ENCODE measurements at regions not wholly inside any gene's neighbourhood (a gene's known extent, or its start where the extent isn't known, plus 50 kb on each side); places are given as distances from the start of the nearest gene placed in this dataset.

GRCh38 chr7:42765931-42766330, 145.9 kb downstream of the C7orf25 start:
- TF ChIP-seq POU2F2 (IDR thresholded peaks at IDR 0.05; ENCODE audit: low read depth, low read length) = no peak
- TF ChIP-seq POLR2AphosphoS5 (IDR thresholded peaks at IDR 0.05; ENCODE audit: low read depth, low read length) = no peak
- TF ChIP-seq SPI1 (IDR thresholded peaks at IDR 0.05; ENCODE audit: low read depth, low read length) = no peak
- no peak for TF ChIP-seq PAX5 (IDR thresholded peaks at IDR 0.05; ENCODE audit: insufficient read depth, low read length, severe bottlenecking)
- TF ChIP-seq TAF1 (IDR thresholded peaks at IDR 0.05; ENCODE audit: low read depth, low read length) = no peak
- no peak for FAIRE-seq
- DNase-seq (ENCODE audit: insufficient read length, low spot score) = no peak

- FAIRE-seq = no peak
- TF ChIP-seq SPI1 (IDR thresholded peaks at IDR 0.05; ENCODE audit: low read depth, low read length) (no peak), POLR2A (IDR thresholded peaks at IDR 0.05; ENCODE audit: low read depth, low read length) (no peak), TAF1 (IDR thresholded peaks at IDR 0.05; ENCODE audit: low read depth, low read length) (no peak)
- no peak for DNase-seq (ENCODE audit: insufficient read length, low spot score)
Measured at GRCh38 chr7:42763137-42763551, 148.7 kb downstream of the C7orf25 start.

- no peak for TF ChIP-seq TAF1 (IDR thresholded peaks at IDR 0.05; ENCODE audit: low read depth, low read length)
- no peak for TF ChIP-seq POLR2A (IDR thresholded peaks at IDR 0.05; ENCODE audit: low read depth, low read length)
- TF ChIP-seq POU2F2 (IDR thresholded peaks at IDR 0.05; ENCODE audit: low read depth, low read length) = no peak
- no peak for TF ChIP-seq POLR2AphosphoS5 (IDR thresholded peaks at IDR 0.05; ENCODE audit: low read depth, low read length)
- TF ChIP-seq SPI1 (IDR thresholded peaks at IDR 0.05; ENCODE audit: low read depth, low read length) = no peak
- TF ChIP-seq PAX5 (IDR thresholded peaks at IDR 0.05; ENCODE audit: insufficient read depth, low read length, severe bottlenecking) = no peak
- DNase-seq (ENCODE audit: insufficient read length, low spot score) (no peak), FAIRE-seq (no peak)
Measured at GRCh38 chr7:42761486-42761885, 150.4 kb downstream of the C7orf25 start.

GRCh38 chr7:42758124-42758523, 153.7 kb downstream of the C7orf25 start:
- TF ChIP-seq PAX5 (IDR thresholded peaks at IDR 0.05; ENCODE audit: insufficient read depth, low read length, severe bottlenecking) (no peak), POU2F2 (IDR thresholded peaks at IDR 0.05; ENCODE audit: low read depth, low read length) (no peak), TAF1 (IDR thresholded peaks at IDR 0.05; ENCODE audit: low read depth, low read length) (no peak), SPI1 (IDR thresholded peaks at IDR 0.05; ENCODE audit: low read depth, low read length) (no peak), POLR2AphosphoS5 (IDR thresholded peaks at IDR 0.05; ENCODE audit: low read depth, low read length) (no peak), POLR2A (IDR thresholded peaks at IDR 0.05; ENCODE audit: low read depth, low read length) (no peak)
- DNase-seq (ENCODE audit: insufficient read length, low spot score) (no peak), FAIRE-seq (no peak)

- no peak for TF ChIP-seq POU2F2 (IDR thresholded peaks at IDR 0.05; ENCODE audit: low read depth, low read length)
- FAIRE-seq (no peak), DNase-seq (ENCODE audit: insufficient read length, low spot score) (no peak)
Measured at GRCh38 chr7:42756841-42757240, 155.0 kb downstream of the C7orf25 start.

GRCh38 chr7:42753811-42754363, 158.0 kb downstream of the C7orf25 start:
- TF ChIP-seq POLR2AphosphoS5 (IDR thresholded peaks at IDR 0.05; ENCODE audit: low read depth, low read length) (no peak), POLR2A (IDR thresholded peaks at IDR 0.05; ENCODE audit: low read depth, low read length) (no peak), PAX5 (IDR thresholded peaks at IDR 0.05; ENCODE audit: insufficient read depth, low read length, severe bottlenecking) (no peak), SPI1 (IDR thresholded peaks at IDR 0.05; ENCODE audit: low read depth, low read length) (no peak), TAF1 (IDR thresholded peaks at IDR 0.05; ENCODE audit: low read depth, low read length) (no peak), POU2F2 (IDR thresholded peaks at IDR 0.05; ENCODE audit: low read depth, low read length) (no peak)
- no peak for DNase-seq (ENCODE audit: insufficient read length, low spot score)
- FAIRE-seq = no peak

- DNase-seq (ENCODE audit: insufficient read length, low spot score) (no peak), FAIRE-seq (no peak)
- TF ChIP-seq POLR2A (IDR thresholded peaks at IDR 0.05; ENCODE audit: low read depth, low read length) (no peak), SPI1 (IDR thresholded peaks at IDR 0.05; ENCODE audit: low read depth, low read length) (no peak), TAF1 (IDR thresholded peaks at IDR 0.05; ENCODE audit: low read depth, low read length) (no peak), POLR2AphosphoS5 (IDR thresholded peaks at IDR 0.05; ENCODE audit: low read depth, low read length) (no peak), PAX5 (IDR thresholded peaks at IDR 0.05; ENCODE audit: insufficient read depth, low read length, severe bottlenecking) (no peak), POU2F2 (IDR thresholded peaks at IDR 0.05; ENCODE audit: low read depth, low read length) (no peak)
Measured at GRCh38 chr7:42753367-42753766, 158.5 kb downstream of the C7orf25 start.

GRCh38 chr7:42750172-42750571, 161.7 kb downstream of the C7orf25 start:
- DNase-seq (ENCODE audit: insufficient read length, low spot score) (no peak), FAIRE-seq (no peak)
- TF ChIP-seq SPI1 (IDR thresholded peaks at IDR 0.05; ENCODE audit: low read depth, low read length) (no peak), POLR2AphosphoS5 (IDR thresholded peaks at IDR 0.05; ENCODE audit: low read depth, low read length) (no peak), POU2F2 (IDR thresholded peaks at IDR 0.05; ENCODE audit: low read depth, low read length) (no peak), PAX5 (IDR thresholded peaks at IDR 0.05; ENCODE audit: insufficient read depth, low read length, severe bottlenecking) (no peak), TAF1 (IDR thresholded peaks at IDR 0.05; ENCODE audit: low read depth, low read length) (no peak), POLR2A (IDR thresholded peaks at IDR 0.05; ENCODE audit: low read depth, low read length) (no peak)

- DNase-seq (ENCODE audit: insufficient read length, low spot score) = no peak
- no peak for FAIRE-seq
- no peak for TF ChIP-seq POU2F2 (IDR thresholded peaks at IDR 0.05; ENCODE audit: low read depth, low read length)
- TF ChIP-seq TAF1 (IDR thresholded peaks at IDR 0.05; ENCODE audit: low read depth, low read length) = no peak
- no peak for TF ChIP-seq SPI1 (IDR thresholded peaks at IDR 0.05; ENCODE audit: low read depth, low read length)
- TF ChIP-seq POLR2A (IDR thresholded peaks at IDR 0.05; ENCODE audit: low read depth, low read length) = no peak
- TF ChIP-seq POLR2AphosphoS5 (IDR thresholded peaks at IDR 0.05; ENCODE audit: low read depth, low read length) = no peak
- no peak for TF ChIP-seq PAX5 (IDR thresholded peaks at IDR 0.05; ENCODE audit: insufficient read depth, low read length, severe bottlenecking)
Measured at GRCh38 chr7:42747044-42747443, 164.8 kb downstream of the C7orf25 start.

GRCh38 chr7:42746214-42746613, 165.7 kb downstream of the C7orf25 start:
- DNase-seq (ENCODE audit: insufficient read length, low spot score) (no peak), FAIRE-seq (no peak)
- TF ChIP-seq POLR2AphosphoS5 (IDR thresholded peaks at IDR 0.05; ENCODE audit: low read depth, low read length) (no peak), PAX5 (IDR thresholded peaks at IDR 0.05; ENCODE audit: insufficient read depth, low read length, severe bottlenecking) (no peak), POLR2A (IDR thresholded peaks at IDR 0.05; ENCODE audit: low read depth, low read length) (no peak), SPI1 (IDR thresholded peaks at IDR 0.05; ENCODE audit: low read depth, low read length) (no peak), POU2F2 (IDR thresholded peaks at IDR 0.05; ENCODE audit: low read depth, low read length) (no peak), TAF1 (IDR thresholded peaks at IDR 0.05; ENCODE audit: low read depth, low read length) (no peak)
